LoVo (cell line): ENCODE measurements at regions not wholly inside any gene's neighbourhood (a gene's known extent, or its start where the extent isn't known, plus 50 kb on each side); places are given as distances from the start of the nearest gene placed in this dataset.

Source experiments
- DNase-seq: peaks from one replicate; pipeline ENCODE4 v3.0.0-alpha.2; 2016; ENCODE audit warnings: low spot score

DNA sequence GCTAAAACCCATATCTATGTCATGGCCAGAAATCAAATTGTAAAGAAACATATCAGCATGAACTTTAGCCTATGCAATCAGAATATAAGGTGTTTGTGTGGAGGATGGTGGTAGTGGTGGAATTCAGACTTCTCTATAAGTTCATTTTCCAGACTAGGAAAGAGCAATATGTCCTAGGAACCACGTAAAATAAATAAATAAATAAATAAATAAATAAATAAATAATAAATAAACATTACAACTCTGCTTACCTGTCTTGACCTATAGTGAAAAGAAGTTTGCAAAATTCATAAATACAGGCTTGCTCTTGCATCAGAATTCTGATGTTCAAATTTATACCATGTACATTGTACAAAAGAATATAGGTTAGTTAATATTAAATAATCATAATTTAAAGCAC is 1382.6 kb upstream of the ADGRL2 start:
- DNase-seq = no peak

DNA sequence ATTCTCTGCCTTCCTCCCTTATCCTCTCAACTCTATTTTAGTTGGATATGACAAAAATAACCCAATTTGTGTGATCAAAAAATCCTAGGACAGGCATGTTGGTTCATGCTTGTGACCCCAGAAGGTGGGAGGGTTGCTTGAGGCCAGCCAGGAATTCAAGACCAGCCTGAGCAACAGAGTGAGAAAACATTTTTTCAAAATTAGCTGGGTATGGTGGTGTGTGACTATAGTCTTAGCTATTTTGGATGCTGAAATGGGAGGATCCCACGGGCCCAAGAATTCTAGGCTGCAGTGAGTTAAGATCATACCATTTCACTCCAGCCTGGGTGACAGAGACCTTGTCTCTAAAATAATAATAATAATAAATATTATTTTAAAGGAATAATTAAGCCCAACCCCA is 1383.1 kb upstream of the ADGRL2 start:
- no peak for DNase-seq

DNA sequence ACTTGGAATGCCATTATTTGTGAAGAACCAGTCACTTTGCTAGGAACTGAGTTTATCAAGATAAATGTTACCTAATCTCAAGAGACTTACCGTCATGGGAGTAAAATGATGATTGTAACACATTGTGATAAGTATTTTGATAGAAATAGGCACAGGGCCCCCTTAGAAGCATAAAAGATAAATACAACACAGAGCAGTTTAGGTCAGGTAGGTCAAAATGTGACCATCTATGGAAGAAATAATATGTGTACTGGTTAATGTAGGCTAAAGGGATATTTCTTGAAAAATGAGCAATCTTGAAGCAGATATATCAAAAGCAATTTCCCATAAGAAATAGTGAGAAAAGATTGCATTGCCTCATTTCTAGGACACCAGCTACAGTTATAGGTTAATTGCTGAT is 1386.8 kb upstream of the ADGRL2 start:
- DNase-seq = no peak

DNA sequence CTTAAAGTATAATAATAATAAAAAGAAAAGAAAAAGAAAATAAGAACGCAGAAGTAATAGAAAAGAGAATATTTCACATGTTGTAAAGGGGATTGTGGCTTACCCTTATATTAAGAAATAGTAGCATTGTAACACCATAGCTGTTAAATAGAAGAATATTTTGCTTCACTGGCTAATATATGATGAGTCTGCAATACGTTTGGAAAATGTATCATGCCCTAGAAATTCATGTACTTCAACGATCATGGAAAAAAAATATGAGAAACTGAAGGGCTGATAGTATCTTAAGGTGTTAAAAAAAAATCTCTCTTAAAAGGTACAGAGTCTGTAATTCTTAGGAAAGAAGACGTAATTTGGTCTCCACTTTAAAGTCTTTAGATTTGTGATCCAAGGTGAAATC is 1390.5 kb upstream of the ADGRL2 start:
- DNase-seq = no peak

DNA sequence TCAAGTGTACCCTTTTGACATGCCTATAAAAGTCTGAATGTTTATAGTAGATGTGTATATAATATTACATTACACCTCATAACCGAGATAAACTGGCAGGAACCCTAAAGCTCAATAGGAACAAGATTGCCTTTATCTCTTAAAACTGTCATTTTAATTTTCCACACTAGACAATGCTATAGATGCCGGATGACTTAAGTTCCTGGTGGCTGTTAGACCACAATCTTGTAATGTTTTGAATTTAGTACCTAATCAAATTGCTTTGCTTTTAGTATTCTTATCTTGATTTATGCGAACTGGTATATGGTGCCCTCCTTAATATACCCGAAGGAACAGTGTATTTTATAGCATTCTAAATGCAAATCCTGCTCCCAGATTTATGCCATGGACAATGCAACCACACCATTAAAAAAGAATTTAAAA is 1397.0 kb upstream of the ADGRL4 start:
- no peak for DNase-seq

DNA sequence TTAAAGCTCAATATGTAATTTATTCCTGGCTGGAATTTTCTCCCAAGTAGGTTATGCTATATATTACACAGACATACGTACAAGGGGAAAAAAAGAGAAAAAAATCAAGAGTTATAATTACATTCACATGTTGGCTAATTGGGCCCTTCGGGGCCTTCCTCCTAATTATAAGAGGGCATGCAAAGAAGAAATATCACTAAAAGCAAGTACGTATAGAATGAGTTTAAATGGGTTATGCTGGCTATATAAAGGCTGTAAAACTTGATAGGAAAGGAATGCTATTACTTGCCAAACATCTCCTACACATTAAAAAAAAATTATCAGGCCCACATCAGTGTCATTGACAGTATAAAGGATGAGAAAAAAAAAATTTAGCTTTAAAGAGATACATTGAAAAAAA is 1396.1 kb upstream of the ADGRL4 start:
- DNase-seq = no peak

DNA sequence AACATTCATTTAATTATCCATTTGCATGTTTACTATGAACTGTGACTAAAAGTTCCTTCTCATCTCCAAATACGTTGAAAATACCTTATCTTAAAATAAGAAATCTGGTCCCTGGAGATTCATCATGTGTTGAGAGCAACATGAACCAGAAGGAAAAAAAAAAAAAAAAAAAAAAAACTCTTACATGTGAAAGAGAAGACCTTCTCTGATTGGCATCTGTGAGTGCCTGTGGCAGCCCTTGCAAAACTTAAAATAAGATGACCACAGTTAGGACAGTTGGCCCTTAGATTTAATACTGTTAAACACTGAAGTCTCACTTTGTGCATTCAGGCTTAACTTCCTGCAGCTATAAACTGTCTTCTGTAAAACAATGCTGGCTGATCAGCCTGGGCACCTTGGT is 1395.2 kb upstream of the ADGRL4 start:
- DNase-seq = no peak

DNA sequence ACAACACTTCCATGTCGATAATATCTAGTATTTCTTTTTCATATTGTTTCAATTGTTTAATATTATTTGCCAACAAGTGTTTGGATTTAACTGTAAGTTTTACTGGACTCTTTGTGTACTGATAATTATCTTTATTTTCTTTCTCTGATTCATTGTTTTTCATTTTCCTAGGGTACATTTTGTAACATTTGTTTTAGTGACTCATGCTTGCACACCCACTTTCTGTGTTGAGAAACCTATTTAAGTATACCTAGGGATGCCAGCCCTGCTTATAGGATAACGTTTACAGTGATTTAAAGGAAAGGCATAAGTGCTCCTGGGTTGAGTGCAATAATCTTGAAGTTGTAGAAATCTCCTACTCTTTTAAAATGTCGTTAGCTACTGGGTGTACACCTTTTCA is 1386.0 kb upstream of the ADGRL4 start:
- no peak for DNase-seq

DNA sequence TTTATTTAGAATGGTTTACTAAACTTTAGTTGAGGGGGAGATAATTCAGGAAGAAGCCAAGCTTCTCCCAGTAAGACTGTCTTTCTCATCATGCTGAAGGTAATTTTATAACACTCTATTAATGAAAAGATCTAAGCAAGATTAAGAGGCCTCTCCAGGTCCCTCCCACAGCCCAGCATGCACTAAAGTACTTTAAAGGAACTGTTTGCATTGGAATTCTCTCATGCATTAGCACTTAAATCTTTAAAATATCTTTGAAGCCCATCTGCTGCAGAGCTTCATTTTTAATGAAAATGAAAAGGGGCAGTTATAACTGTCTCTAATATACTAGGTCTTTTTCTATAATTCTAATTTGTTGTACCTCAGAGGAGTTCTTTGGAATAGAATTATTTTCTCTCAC is 1379.1 kb upstream of the ADGRL4 start:
- DNase-seq = no peak

DNA sequence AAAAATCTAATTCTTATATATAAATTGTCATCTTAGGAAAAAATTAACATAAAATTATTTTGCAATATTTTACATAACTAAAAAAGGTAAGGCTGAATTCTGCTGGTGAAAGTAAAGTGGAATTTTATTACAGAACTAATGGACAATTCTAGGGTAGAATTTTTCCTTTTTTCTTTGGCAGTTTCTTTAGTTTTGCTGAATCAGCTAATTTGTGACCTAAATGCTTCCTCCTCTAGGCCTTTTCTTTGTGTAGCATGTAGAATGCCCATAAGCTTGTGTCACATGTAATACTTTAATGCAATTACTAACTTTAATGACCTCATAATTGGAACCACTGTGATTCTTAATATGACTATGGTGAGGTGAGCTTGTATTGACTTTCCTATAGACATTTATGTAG is 1378.4 kb upstream of the ADGRL4 start:
- no peak for DNase-seq

DNA sequence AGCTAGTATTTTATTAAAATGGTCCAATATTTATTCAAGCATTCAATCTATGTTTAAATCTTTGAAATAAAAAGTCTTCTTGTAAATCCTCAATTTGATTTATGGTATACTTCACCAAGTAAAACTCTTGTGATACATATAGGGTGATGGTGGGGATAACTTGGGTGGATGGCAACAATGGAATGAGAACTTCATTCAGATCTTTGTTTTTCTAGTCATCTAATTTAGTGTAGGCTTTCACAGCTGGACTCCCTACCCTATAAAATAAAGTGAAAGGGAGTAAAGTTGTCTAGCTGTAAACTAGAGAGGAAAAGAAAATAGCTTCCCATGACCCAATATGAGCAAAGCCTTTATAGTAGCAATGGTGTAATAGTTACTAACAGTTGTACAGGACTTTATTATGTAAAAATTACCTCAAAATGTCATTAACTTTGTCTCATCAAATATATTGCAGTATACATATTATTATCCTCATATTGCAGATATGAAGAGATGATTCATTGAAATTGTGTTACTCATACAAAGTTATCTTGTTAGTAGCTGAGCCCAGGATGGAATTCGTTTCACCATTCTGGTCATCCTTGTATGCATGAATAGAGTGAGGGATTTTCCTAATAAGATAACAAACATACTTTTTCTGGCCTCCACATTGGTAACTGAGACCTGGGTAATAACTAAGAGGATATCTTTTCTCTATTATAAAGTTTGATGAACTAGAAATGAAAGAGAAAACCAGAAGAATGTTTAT is 1377.7 kb upstream of the ADGRL4 start:
- DNase-seq = no peak

DNA sequence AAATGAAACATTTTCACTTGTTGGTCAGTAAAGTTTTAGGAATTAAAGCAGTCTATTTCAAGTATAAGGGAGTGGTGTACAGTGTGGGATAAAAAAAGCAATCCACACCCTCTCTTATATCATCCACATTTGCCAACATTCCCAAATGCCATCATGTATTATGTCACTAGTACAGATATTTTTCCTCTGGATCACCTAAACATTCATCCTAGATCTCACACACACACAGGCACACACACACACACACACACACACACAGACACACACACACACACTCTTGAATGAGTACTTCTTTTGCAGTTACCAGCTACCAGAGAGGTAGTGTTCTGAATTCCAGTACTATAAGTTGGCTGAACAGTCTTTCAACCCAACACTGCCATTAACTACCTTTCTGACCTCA is 1369.1 kb upstream of the ADGRL4 start:
- DNase-seq = no peak

DNA sequence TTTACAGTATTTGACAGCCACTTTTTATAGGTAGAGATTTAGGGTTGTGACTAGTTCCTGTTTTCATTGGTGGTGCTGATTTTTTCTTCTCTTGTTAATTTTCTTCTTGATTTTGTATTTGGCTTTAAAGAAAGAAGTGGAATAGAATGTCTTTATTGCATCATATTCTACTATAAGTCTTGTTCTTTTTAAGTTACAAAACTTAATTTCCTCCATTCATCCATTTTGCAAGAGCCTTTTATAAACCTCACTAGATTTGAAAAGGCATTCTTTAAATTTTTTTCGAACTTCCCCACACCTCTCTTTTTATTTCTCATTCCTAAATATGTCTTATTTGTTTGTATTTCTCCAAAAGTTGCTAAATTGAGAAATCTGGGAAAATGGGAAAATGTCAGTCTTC is 1368.6 kb upstream of the ADGRL4 start:
- DNase-seq = no peak

DNA sequence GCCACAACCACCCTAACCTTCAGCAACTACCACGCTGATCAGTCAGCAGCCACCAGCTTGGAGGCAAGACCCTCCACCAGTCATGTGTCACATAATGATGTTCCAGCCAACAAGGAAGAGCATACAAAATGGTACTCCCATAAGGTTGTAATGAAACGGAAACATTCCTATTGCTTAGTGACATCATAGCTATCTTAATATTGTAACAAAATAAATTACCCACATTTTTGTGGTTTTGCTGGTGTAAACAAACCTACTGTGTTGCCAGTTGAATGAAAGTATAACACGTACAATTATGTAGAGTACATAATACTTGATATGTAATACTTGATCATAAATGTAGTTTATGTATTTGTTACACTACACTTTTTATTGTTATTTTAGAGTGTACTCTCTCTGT is 1363.2 kb upstream of the ADGRL4 start:
- no peak for DNase-seq

DNA sequence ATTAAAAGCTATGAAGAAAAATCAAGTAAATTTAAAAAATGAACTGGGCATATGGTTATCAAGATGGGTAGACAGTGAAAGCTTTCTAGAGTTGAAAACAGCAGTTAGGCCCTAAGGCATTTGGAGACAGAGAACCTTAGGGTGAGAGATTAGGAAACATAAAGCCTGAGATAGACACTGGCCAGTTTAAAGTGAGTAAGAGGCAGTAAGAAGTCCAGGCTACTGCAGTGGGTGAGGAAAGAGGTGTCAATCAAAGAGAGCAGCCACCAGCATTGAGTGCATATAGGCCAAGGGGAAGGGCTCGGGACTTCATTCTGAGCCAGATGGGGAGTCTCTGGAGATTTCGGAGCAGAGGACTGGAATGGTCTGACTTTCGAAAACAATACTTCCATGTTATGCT is 1360.5 kb upstream of the ADGRL4 start:
- no peak for DNase-seq

DNA sequence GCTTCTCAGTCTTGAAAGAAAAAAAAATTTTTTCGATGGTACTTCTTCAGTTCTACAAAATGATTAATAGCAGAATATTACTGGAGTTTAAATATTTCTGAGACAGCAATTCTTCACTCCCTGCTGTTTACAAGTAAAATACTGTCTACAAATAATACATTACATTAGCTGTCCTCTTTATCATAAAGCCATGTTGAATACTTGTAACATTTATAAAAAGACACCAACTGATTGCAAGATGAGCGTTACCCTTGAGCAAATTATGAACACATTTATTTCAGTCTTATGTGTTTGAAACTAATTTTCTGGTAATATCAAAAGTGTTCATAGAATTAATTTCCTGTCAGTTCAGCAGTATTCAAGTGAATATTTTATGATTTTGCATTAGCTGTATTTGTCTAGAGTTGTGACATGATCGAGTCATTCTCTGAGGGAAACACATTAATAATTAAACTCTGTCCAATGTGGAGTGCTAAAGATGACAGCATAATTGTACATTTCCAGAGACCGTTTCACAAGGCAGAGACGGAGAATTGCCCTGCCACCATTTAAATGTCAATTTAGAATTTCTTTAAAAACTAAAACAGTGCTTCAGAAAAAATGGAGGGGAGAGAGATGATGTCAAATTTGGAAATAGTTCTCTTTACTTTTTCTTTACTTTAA is 1359.0 kb upstream of the ADGRL4 start:
- DNase-seq = no peak

DNA sequence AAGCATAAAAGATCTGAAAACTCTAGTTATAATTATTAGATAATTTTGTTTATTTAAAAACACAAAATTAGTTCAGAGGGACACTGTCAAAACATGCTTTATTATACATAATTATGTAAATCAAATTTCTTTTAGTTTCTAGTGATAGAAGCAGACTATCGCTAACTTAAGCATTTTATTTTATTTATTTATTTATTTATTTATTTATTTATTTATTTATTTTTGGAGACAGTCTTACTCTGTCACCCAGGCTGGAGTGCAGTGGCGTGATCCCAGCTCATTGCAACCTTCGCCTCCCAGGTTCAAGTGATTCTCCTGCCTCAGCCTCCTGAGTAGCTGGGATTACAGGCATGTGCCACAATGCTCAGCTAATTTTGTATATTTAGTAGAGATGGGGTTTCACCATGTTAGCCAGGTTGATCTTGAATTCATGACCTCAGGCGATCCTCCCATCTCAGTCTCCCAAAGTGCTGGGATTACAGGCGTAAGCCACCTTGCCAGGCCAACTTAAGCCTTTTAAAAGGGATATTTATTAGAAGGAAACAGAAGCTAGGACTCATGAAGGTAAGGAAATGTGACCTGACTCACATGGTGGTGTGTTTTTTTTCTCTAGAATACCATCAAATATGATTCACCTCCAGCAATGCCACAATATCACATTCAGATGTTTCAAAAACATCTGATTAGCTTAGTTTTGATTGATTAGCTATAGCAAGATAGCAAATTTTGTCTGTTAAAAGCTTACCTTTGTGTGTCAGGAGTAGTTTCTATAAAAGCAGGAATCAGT is 1357.4 kb upstream of the ADGRL4 start:
- DNase-seq = no peak

DNA sequence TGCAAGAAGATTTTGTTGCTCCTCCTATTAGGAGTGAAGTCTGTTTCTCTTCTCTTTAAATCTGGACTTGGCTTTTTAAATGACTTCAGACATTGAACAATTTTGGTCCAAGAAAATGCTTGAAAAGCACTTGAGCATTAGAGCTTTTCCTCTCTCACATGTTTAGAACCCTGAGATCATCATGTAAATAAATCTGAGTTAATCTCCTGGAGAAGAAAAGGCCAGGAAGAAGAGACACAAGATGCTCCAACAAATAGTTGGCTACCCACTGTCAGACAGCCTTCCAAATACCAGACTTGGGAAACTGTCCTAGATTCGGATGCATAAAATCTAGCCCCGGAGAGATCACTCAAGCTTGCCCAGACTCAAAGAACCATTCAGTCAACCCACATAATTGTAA is 1353.1 kb upstream of the ADGRL4 start:
- no peak for DNase-seq

DNA sequence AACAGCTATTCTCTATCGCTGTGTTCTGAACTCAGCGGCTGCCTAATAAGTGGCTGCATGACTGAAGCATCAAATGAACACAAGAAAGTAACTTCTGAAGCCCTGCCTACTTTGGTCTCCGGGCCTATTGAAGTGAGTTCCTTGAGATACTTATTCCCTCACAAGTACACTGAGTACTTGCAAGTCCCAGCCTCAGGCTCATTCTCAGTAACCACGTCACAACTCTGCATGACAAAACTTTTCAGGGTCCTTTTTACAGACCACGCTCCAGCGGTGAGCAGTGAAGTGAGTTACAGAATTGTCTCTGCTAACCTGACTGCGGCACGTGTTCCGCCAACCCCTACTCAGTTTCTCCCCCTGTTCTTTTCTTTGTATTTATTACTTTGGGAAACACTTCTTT is 1342.7 kb upstream of the ADGRL4 start:
- no peak for DNase-seq

DNA sequence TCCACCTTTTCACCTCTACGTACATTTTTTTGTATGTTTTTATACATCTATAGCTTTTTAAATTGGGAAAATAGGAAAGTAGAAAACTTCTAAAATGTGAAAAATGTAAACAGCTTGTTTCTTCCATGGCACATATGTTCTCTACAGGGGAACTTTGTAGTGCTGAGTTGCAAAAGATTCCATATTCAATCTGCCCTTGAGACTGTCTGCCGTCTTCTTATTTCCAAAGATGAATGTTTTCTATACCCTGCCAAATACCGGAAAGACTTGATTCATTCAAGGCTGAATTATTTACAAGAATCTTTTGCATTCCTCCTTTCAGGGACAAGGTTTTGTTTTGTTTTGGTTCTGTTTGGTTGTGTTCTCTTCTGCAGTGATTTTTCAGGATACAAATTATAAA is 1334.5 kb upstream of the ADGRL4 start:
- no peak for DNase-seq

DNA sequence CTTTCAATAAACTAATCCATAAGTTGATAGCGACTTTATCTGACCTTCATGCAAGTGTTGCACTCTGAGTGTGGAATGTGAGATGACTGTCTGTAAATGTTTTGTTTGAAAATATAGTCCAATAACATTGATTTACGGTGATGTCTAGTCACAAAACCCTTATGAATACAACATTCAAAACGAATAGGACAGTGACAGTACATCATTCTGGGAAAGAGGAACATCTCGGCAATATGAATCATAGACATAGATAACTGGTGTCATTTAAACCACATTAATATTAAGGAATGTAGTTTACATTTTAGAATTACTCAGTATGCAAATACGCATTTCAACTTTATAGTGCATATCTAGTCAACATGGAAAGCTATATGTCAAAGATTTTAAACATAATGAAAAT is 1311.6 kb upstream of the ADGRL4 start:
- no peak for DNase-seq

DNA sequence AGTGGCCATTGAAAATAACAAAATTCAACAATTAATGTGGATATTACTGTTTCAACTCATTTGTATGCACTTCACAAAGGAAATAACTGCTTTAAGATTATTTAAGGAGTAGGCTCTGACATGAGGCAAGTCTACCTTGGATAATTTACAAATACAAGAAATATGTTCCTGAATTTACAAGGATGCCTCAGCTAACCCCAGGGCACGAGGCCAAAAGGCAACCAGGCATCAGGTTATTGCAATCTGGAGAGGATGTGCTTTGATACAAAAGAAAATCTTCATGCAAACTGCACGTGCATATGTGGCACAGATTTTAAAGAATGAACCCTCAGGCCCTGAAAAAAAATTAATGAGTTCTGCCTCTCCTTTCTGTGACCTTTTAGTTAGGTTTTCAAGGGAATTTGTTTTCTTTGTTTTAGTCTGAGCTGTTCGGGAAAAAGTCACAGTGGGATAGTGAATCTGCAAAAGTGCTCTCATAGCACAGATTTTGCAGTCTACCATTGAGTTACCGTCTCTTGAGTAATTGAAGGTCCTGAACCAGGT is 1304.2 kb upstream of the ADGRL4 start:
- DNase-seq = no peak

DNA sequence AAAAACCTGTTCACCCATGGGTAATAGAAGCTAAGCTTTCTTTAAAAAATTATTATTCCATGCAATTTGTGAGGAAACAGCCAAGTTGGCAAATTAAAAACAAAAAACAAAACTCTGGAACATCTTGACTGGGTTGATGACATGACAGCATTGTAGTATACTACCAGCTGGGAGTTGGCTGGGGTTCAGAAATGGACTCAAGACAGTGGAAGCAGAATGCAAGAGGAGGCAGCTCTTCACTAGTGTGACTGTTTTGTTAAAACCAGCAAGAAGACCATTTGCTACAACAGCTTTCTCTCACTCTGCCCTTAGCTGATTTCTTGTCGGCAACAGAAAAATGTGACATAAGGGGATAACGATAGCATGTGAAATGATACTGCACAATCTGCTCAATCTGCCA is 1298.9 kb upstream of the ADGRL4 start:
- DNase-seq = no peak
